ENCODE measurements at regions not wholly inside any gene's neighbourhood (a gene's known extent, or its start where the extent isn't known, plus 50 kb on each side); places are given as distances from the start of the nearest gene placed in this dataset.

- TF ChIP-seq CTCF (IDR thresholded peaks at IDR 0.05; ENCODE audit: low read depth, low read length), result no peak
- in situ Hi-C loops (cut with HindIII; ENCODE audit: low sequenced_read_pairs), result no loop called here
- H3K4me3 ChIP-seq (ENCODE audit: low read depth, low read length), result no peak overlapping the region
- no peak for DNase-seq (ENCODE audit: low read depth, low spot score)
Measured at GRCh38 chr16:89039756-89040155, 53.9 kb upstream of the ACSF3 start.

GRCh38 chr16:89040391-89040790, 53.3 kb upstream of the ACSF3 start:
- H3K4me3 ChIP-seq (ENCODE audit: low read depth, low read length), result no peak overlapping the region
- in situ Hi-C loops (cut with HindIII; ENCODE audit: low sequenced_read_pairs), result no loop called here
- no peak for DNase-seq (ENCODE audit: low read depth, low spot score)
- no peak for TF ChIP-seq CTCF (IDR thresholded peaks at IDR 0.05; ENCODE audit: low read depth, low read length)

GRCh38 chr16:89040861-89041570, 52.6 kb upstream of the ACSF3 start:
- no peak for DNase-seq (ENCODE audit: low read depth, low spot score)
- TF ChIP-seq CTCF (IDR thresholded peaks at IDR 0.05; ENCODE audit: low read depth, low read length), result no peak
- no peak overlapping the region for H3K4me3 ChIP-seq (ENCODE audit: low read depth, low read length)
- in situ Hi-C loops (cut with HindIII; ENCODE audit: low sequenced_read_pairs), result no loop called here

- no peak overlapping the region for H3K4me3 ChIP-seq (ENCODE audit: low read depth, low read length)
- no peak for TF ChIP-seq CTCF (IDR thresholded peaks at IDR 0.05; ENCODE audit: low read depth, low read length)
- DNase-seq (ENCODE audit: low read depth, low spot score), result no peak
- in situ Hi-C loops (cut with HindIII; ENCODE audit: low sequenced_read_pairs), result no loop called here
Measured at GRCh38 chr16:89041571-89042481, 51.8 kb upstream of the ACSF3 start.

GRCh38 chr16:89042711-89043551, 50.7 kb upstream of the ACSF3 start:
- in situ Hi-C loops (cut with HindIII; ENCODE audit: low sequenced_read_pairs), result no loop called here
- no peak overlapping the region for H3K4me3 ChIP-seq (ENCODE audit: low read depth, low read length)
- DNase-seq (ENCODE audit: low read depth, low spot score), result no peak
- no peak for TF ChIP-seq CTCF (IDR thresholded peaks at IDR 0.05; ENCODE audit: low read depth, low read length)

Measured in astrocyte of the spinal cord (primary cell).